ENCODE measurements at regions not wholly inside any gene's neighbourhood (a gene's known extent, or its start where the extent isn't known, plus 50 kb on each side); places are given as distances from the start of the nearest gene placed in this dataset.
"Not testable (repeated sequence)": the region's sequence is repeated elsewhere in the genome, so short reads cannot be mapped to it uniquely, and the experiment has no call there.

- no peaks in the 10 kb centered on the region for H3K9me3 ChIP-seq (ENCODE audit: insufficient read depth, low read depth, low read length)
- no peaks in the 10 kb centered on the region for H3K36me3 ChIP-seq (ENCODE audit: insufficient read depth, low read depth, low read length)
- H3K27ac ChIP-seq (ENCODE audit: low read length) = no peak overlapping the region
- H3K9ac ChIP-seq (ENCODE audit: low read depth, low read length) = no peak overlapping the region
- H3K4me3 ChIP-seq (ENCODE audit: low read length) = no peak overlapping the region
- no peaks in the 10 kb centered on the region for H3K27me3 ChIP-seq (ENCODE audit: insufficient read depth, low read length)
- no peaks in the 10 kb centered on the region for H3K4me1 ChIP-seq (ENCODE audit: insufficient read depth, low read length)
Observed at GRCh38 chr18:77403969-77404535, 154.4 kb downstream of the GALR1 start.

DNA sequence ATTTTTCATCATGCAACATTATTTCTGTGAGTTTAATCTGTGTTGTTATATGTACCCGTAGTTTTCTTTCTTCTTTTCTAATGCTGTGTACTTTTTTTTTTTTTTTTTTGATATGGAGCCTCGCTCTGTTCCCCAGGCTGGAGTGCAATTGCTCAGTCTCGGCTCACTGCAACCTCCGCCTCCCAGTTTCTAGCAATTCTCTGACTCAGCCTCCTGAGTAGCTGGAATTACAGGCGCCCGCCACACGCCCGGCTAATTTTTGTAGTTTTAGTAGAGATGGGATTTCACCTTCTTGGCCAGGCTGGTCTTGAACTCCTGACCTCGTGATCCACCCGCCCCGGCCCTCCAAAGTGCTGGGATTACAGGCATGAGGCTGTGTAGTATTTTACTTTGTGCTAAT lies 155.4 kb downstream of the GALR1 start:
- Histone ChIP-seq H3K27me3 (ENCODE audit: insufficient read depth, low read length) (no peaks in the 10 kb centered on the region), H3K9ac (ENCODE audit: low read depth, low read length) (no peak overlapping the region), H3K4me1 (ENCODE audit: insufficient read depth, low read length) (no peaks in the 10 kb centered on the region), H3K9me3 (ENCODE audit: insufficient read depth, low read depth, low read length) (no peaks in the 10 kb centered on the region), H3K4me3 (ENCODE audit: low read length) (no peak overlapping the region), H3K27ac (ENCODE audit: low read length) (no peak overlapping the region), H3K36me3 (ENCODE audit: insufficient read depth, low read depth, low read length) (no peaks in the 10 kb centered on the region)

- H3K9me3 ChIP-seq (ENCODE audit: insufficient read depth, low read depth, low read length) = no peaks in the 10 kb centered on the region
Observed at GRCh38 chr18:77407733-77408132, 158.1 kb downstream of the GALR1 start.

GRCh38 chr18:77421546-77421945 lies 171.9 kb downstream of the GALR1 start:
- not testable (repeated sequence) for H3K27me3 ChIP-seq (ENCODE audit: insufficient read depth, low read length); H3K4me1 ChIP-seq (ENCODE audit: insufficient read depth, low read length); H3K9me3 ChIP-seq (ENCODE audit: insufficient read depth, low read depth, low read length); H3K27ac ChIP-seq (ENCODE audit: low read length); H3K36me3 ChIP-seq (ENCODE audit: insufficient read depth, low read depth, low read length)
- Histone ChIP-seq H3K4me3 (ENCODE audit: low read length) (peak overlapping the region; percentile 64), H3K9ac (ENCODE audit: low read depth, low read length) (peak overlapping the region; percentile 73; the same call in 1 of the 2 replicates)

More at GRCh38 chr18:77407733-77408132, 158.1 kb downstream of the GALR1 start:
- H3K27ac ChIP-seq (ENCODE audit: low read length) = no peak overlapping the region
- no peak overlapping the region for H3K4me3 ChIP-seq (ENCODE audit: low read length)
- H3K4me1 ChIP-seq (ENCODE audit: insufficient read depth, low read length) = no peaks in the 10 kb centered on the region
- no peak overlapping the region for H3K9ac ChIP-seq (ENCODE audit: low read depth, low read length)
- no peaks in the 10 kb centered on the region for H3K36me3 ChIP-seq (ENCODE audit: insufficient read depth, low read depth, low read length)
- no peaks in the 10 kb centered on the region for H3K27me3 ChIP-seq (ENCODE audit: insufficient read depth, low read length)

GRCh38 chr18:77422974-77423867 lies 173.6 kb downstream of the GALR1 start:
- Histone ChIP-seq H3K4me3 (ENCODE audit: low read length) (peak overlapping the region; percentile 47), H3K36me3 (ENCODE audit: insufficient read depth, low read depth, low read length) (no peaks in the 10 kb centered on the region), H3K27me3 (ENCODE audit: insufficient read depth, low read length) (no peaks in the 10 kb centered on the region), H3K9ac (ENCODE audit: low read depth, low read length) (no peak overlapping the region), H3K4me1 (ENCODE audit: insufficient read depth, low read length) (peaks cover 7% of the 10 kb centered on the region; the same call in 1 of the 2 replicates), H3K27ac (ENCODE audit: low read length) (no peak overlapping the region), H3K9me3 (ENCODE audit: insufficient read depth, low read depth, low read length) (no peaks in the 10 kb centered on the region)

DNA sequence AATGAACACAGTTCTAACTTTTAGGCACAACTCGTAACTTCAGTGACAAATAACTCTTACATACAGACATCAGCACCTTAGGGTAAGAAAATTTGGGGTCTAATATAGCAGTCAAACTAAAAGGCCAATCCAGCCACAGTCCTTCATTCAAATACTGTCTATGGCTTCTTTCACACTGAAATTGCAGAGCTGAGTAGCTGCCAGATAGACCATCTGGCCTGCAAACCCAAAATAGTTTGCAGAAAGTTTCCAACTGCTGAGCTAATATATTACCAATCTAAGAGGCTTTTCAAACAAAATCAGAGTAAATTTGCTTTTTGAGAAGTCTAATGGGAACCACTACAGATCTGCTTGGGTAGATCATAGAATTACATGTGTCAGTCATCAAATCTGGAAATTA lies 183.4 kb downstream of the GALR1 start:
- Histone ChIP-seq H3K9ac (ENCODE audit: low read depth, low read length) (no peak overlapping the region), H3K4me3 (ENCODE audit: low read length) (no peak overlapping the region), H3K36me3 (ENCODE audit: insufficient read depth, low read depth, low read length) (no peaks in the 10 kb centered on the region), H3K27me3 (ENCODE audit: insufficient read depth, low read length) (no peaks in the 10 kb centered on the region), H3K4me1 (ENCODE audit: insufficient read depth, low read length) (peaks cover 11% of the 10 kb centered on the region; the same call in 1 of the 2 replicates), H3K27ac (ENCODE audit: low read length) (no peak overlapping the region), H3K9me3 (ENCODE audit: insufficient read depth, low read depth, low read length) (no peaks in the 10 kb centered on the region)

DNA sequence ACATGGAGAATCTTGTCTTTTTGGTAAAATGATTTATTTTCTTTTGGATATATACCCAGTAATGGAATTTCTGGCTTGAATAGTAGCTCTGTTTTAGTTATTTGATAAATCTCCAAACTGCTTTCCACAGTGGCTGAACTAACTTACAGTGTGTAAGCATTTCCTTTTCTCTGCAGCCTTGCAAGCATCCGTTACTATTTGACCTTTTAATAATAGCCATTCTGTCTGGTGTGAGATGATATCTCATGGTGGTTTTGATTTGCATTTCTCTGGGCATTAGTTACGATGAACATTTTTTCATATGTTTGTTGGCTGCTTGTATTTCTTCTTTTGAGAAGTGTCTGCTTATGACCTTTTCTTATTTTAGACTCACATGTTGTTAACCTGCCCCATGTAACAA lies 190.2 kb downstream of the GALR1 start:
- H3K36me3 ChIP-seq (ENCODE audit: insufficient read depth, low read depth, low read length) = no peaks in the 10 kb centered on the region
- H3K27me3 ChIP-seq (ENCODE audit: insufficient read depth, low read length) = no peaks in the 10 kb centered on the region
- H3K9me3 ChIP-seq (ENCODE audit: insufficient read depth, low read depth, low read length) = no peaks in the 10 kb centered on the region
- no peak overlapping the region for H3K27ac ChIP-seq (ENCODE audit: low read length)
- H3K4me1 ChIP-seq (ENCODE audit: insufficient read depth, low read length) = no peaks in the 10 kb centered on the region
- no peak overlapping the region for H3K9ac ChIP-seq (ENCODE audit: low read depth, low read length)
- H3K4me3 ChIP-seq (ENCODE audit: low read length) = no peak overlapping the region

DNA sequence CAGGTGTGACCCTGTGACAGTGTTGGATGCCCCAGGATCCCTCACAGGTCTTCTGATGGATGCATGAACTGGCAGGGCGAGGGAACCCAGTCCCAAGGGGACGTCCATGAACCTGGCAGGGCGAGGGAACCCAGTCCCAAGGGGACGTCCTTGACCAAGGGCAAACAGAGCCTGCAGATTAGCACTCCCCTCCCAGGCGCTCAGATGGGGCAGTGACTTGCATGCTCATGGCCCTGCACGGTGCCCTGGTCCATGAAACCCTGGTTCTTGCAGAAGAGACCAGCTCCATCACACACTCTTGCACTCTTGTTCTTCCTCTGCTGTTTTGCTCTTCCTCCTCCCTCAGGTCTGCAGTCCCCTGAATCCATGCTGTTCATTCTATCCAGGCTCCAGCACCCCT lies 192.7 kb downstream of the GALR1 start:
- no peak overlapping the region for H3K27ac ChIP-seq (ENCODE audit: low read length)
- H3K4me1 ChIP-seq (ENCODE audit: insufficient read depth, low read length) = no peaks in the 10 kb centered on the region
- no peaks in the 10 kb centered on the region for H3K36me3 ChIP-seq (ENCODE audit: insufficient read depth, low read depth, low read length)
- no peak overlapping the region for H3K4me3 ChIP-seq (ENCODE audit: low read length)
- H3K27me3 ChIP-seq (ENCODE audit: insufficient read depth, low read length) = no peaks in the 10 kb centered on the region
- no peak overlapping the region for H3K9ac ChIP-seq (ENCODE audit: low read depth, low read length)
- no peaks in the 10 kb centered on the region for H3K9me3 ChIP-seq (ENCODE audit: insufficient read depth, low read depth, low read length)

DNA sequence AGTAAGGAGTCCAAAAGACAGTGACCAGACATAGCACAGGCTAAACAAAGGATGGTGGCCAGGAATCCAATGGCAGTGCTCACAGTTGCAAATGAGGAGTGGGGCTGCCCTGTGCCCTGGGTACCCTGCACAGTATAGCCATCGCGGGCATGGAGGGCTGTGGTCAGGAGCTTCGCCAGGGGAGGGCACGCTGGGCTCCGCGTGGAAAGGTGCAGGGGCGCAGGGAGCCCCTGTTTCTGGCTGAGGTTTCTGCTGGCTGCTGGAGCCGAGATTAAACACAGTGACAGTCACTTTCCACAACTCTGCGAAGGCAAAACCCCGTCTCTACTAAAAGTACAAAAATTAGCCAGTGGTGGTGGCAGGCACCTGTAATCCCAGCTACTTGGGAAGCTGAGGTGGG lies 194.7 kb downstream of the GALR1 start:
- Histone ChIP-seq H3K27ac (ENCODE audit: low read length) (no peak overlapping the region), H3K36me3 (ENCODE audit: insufficient read depth, low read depth, low read length) (no peaks in the 10 kb centered on the region), H3K9me3 (ENCODE audit: insufficient read depth, low read depth, low read length) (no peaks in the 10 kb centered on the region), H3K27me3 (ENCODE audit: insufficient read depth, low read length) (no peaks in the 10 kb centered on the region), H3K9ac (ENCODE audit: low read depth, low read length) (no peak overlapping the region), H3K4me1 (ENCODE audit: insufficient read depth, low read length) (no peaks in the 10 kb centered on the region), H3K4me3 (ENCODE audit: low read length) (no peak overlapping the region)

GRCh38 chr18:77448046-77448445 lies 198.4 kb downstream of the GALR1 start:
- no peaks in the 10 kb centered on the region for H3K9me3 ChIP-seq (ENCODE audit: insufficient read depth, low read depth, low read length)
- no peak overlapping the region for H3K27ac ChIP-seq (ENCODE audit: low read length)
- no peak overlapping the region for H3K4me3 ChIP-seq (ENCODE audit: low read length)
- H3K36me3 ChIP-seq (ENCODE audit: insufficient read depth, low read depth, low read length) = no peaks in the 10 kb centered on the region
- no peaks in the 10 kb centered on the region for H3K4me1 ChIP-seq (ENCODE audit: insufficient read depth, low read length)
- H3K9ac ChIP-seq (ENCODE audit: low read depth, low read length) = no peak overlapping the region
- no peaks in the 10 kb centered on the region for H3K27me3 ChIP-seq (ENCODE audit: insufficient read depth, low read length)

- H3K27ac ChIP-seq (ENCODE audit: low read length) = no peak overlapping the region
- H3K9ac ChIP-seq (ENCODE audit: low read depth, low read length) = no peak overlapping the region
- H3K4me3 ChIP-seq (ENCODE audit: low read length) = no peak overlapping the region
- no peaks in the 10 kb centered on the region for H3K9me3 ChIP-seq (ENCODE audit: insufficient read depth, low read depth, low read length)
- H3K4me1 ChIP-seq (ENCODE audit: insufficient read depth, low read length) = peaks cover 11% of the 10 kb centered on the region
- no peaks in the 10 kb centered on the region for H3K36me3 ChIP-seq (ENCODE audit: insufficient read depth, low read depth, low read length)
- no peaks in the 10 kb centered on the region for H3K27me3 ChIP-seq (ENCODE audit: insufficient read depth, low read length)
Observed at GRCh38 chr18:77455004-77455403, 205.4 kb downstream of the GALR1 start.

- Histone ChIP-seq H3K4me1 (ENCODE audit: insufficient read depth, low read length) (peaks cover 11% of the 10 kb centered on the region), H3K9ac (ENCODE audit: low read depth, low read length) (no peak overlapping the region), H3K27me3 (ENCODE audit: insufficient read depth, low read length) (no peaks in the 10 kb centered on the region), H3K36me3 (ENCODE audit: insufficient read depth, low read depth, low read length) (no peaks in the 10 kb centered on the region), H3K9me3 (ENCODE audit: insufficient read depth, low read depth, low read length) (no peaks in the 10 kb centered on the region), H3K4me3 (ENCODE audit: low read length) (no peak overlapping the region), H3K27ac (ENCODE audit: low read length) (no peak overlapping the region)
Observed at GRCh38 chr18:77457681-77458080, 208.0 kb downstream of the GALR1 start.
